RWPE1 (cell line): ENCODE measurements at regions not wholly inside any gene's neighbourhood (a gene's known extent, or its start where the extent isn't known, plus 50 kb on each side); places are given as distances from the start of the nearest gene placed in this dataset.

Experiments used
- CTCF ChIA-PET: fragments of 350-600 bp; sonication (Branson Sonifier 250); formaldehyde crosslinking; extraction: SDS; loops from one replicate; lab custom pipeline; 2021; lab: Yijun Ruan, JAX
- POLR2A ChIA-PET: fragments of 400-600 bp; formaldehyde crosslinking; extraction: SDS; loops from one replicate; lab custom pipeline; 2020; ENCODE audit warnings: antibody characterized with exemption; ENCODE audit not compliant: low non-redundant PET; lab: Yijun Ruan, JAX
- DNase-seq: peaks from one replicate; pipeline ENCODE4 v3.0.0; 2012; ENCODE audit warnings: low spot score
- H3K27ac ChIP-seq: fragments of 450-650 bp; 2 replicates; pipeline ENCODE4 v1.5.1; 2017
- TF ChIP-seq, protein P1 (sequence below): fragments of 450-650 bp; conservative IDR thresholded peaks from 2 replicates; pipeline ENCODE4 v1.5.1; 2017; ENCODE audit warnings: low read depth, mild to moderate bottlenecking

GRCh38 chr2:37564356-37564755, 107.1 kb downstream of the CDC42EP3 start:
- CTCF ChIA-PET: interaction anchor here (0.7 kb wide), 1 partner anchor 109 kb away, joined by 4 read pairs; no protein-coding TSS in a partner anchor
- POLR2A ChIA-PET: no interaction called here
- TF ChIP-seq, protein P1, sequence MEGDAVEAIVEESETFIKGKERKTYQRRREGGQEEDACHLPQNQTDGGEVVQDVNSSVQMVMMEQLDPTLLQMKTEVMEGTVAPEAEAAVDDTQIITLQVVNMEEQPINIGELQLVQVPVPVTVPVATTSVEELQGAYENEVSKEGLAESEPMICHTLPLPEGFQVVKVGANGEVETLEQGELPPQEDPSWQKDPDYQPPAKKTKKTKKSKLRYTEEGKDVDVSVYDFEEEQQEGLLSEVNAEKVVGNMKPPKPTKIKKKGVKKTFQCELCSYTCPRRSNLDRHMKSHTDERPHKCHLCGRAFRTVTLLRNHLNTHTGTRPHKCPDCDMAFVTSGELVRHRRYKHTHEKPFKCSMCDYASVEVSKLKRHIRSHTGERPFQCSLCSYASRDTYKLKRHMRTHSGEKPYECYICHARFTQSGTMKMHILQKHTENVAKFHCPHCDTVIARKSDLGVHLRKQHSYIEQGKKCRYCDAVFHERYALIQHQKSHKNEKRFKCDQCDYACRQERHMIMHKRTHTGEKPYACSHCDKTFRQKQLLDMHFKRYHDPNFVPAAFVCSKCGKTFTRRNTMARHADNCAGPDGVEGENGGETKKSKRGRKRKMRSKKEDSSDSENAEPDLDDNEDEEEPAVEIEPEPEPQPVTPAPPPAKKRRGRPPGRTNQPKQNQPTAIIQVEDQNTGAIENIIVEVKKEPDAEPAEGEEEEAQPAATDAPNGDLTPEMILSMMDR: no peak
- no peak overlapping the region for H3K27ac ChIP-seq
- no peak for DNase-seq

DNA sequence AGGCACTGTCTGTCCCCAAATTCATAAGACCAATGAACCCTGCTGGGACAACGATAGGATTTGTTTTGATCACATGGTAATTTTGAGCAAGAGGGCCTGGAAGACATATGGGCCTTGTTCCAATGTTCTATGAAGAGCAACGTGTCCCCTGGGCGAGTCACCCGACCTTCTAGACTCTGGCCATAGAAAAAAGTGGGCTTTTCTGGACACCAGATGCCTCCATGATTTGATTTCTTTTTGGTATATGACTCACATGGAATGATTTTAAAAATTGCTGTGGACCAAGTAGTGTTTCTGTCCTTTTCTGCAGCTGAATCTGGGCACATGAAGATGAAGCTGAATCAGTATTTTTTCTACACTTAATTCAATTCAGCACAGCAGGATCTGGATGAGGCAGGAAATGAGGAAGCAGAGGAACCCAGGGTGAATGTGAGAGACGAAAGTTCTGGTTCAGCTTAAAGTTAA, 104.9 kb downstream of the CDC42EP3 start:
- H3K27ac ChIP-seq: no peak overlapping the region
- no peak for DNase-seq
- CTCF ChIA-PET: no interaction called here
- TF ChIP-seq, protein P1: no peak
- POLR2A ChIA-PET: no interaction called here

DNA sequence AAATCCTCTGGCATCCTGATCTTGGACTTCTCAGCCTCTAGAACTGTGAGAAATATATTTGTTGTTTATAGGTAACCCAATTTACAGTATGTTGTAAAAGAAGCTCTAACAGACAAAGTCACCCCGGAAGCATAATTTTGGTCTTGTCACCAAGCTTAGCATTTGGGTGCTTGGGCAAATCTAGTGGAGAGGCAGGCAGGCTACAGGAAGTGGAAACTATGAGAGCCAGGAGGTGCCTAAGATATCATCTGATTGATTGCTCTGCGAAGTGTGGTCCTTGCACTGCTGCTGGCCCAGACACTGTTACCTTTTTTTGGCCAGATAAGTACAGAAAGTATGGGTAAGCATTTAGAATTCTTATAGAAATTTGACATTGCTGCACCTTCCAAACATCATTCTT, 102.9 kb downstream of the CDC42EP3 start:
- POLR2A ChIA-PET: no interaction called here
- CTCF ChIA-PET: no interaction called here
- no peak for DNase-seq
- H3K27ac ChIP-seq: no peak overlapping the region
- TF ChIP-seq, protein P1: no peak

- CTCF ChIA-PET: no interaction called here
Observed at GRCh38 chr2:37569131-37569823, 102.2 kb downstream of the CDC42EP3 start.

GRCh38 chr2:37569986-37570679, 101.3 kb downstream of the CDC42EP3 start:
- no peak for DNase-seq
- TF ChIP-seq, protein P1: no peak
- no peak overlapping the region for H3K27ac ChIP-seq
- CTCF ChIA-PET: interaction anchor here (0.6 kb wide), 1 partner anchor 32 kb away, joined by 3 read pairs; no protein-coding TSS in a partner anchor
- POLR2A ChIA-PET: no interaction called here

More at GRCh38 chr2:37569131-37569823, 102.2 kb downstream of the CDC42EP3 start:
- POLR2A ChIA-PET: no interaction called here
- no peak for DNase-seq
- TF ChIP-seq, protein P1: no peak
- H3K27ac ChIP-seq: no peak overlapping the region

DNA sequence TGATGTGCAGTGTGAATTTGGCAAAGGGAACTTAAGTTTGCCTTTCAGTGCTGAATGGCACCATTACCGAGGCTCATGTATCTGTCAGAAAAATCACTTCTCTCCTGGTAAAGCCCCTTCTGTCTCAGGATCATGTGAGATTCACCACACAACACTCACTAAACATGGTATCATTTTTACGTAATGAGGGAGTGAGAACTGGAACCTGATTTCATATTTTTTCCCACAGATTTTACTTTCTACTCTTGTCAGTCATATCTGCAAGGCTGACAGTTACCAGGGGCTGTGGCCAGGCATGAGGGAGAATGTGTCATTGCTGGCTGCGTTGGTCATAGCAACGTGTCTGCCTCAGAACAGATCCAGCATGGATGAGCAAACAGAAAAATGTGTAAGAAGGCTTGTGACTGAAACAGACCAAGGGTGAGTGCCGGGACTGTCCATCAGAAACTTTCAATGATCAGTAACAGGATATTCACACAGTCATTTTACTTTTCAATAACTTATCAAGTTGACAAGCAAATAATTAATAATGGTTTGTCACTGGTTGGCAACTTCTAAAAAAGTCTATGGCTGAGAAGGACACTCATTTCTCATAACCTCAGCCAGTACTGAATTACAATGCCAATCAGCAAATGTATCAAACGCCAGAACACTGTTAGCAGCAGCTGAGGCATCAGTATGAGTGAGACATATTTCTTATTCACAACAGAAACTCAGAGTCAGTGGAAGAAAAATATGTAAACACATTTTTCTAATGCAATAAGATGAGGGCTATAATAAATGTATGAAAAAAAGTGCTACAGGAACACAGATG, 100.5 kb downstream of the CDC42EP3 start:
- TF ChIP-seq, protein P1: no peak
- DNase-seq: no peak
- H3K27ac ChIP-seq: no peak overlapping the region
- CTCF ChIA-PET: interaction anchor here (0.6 kb wide), 1 partner anchor 31 kb away, joined by 3 read pairs; no protein-coding TSS in a partner anchor
- POLR2A ChIA-PET: no interaction called here
